ENCODE measurements at regions not wholly inside any gene's neighbourhood (a gene's known extent, or its start where the extent isn't known, plus 50 kb on each side); places are given as distances from the start of the nearest gene placed in this dataset.
"Not testable (repeated sequence)": the region's sequence is repeated elsewhere in the genome, so short reads cannot be mapped to it uniquely, and the experiment has no call there.

GRCh38 chr10:105727586-105727985 is 1086.5 kb downstream of the SORCS3 start:
- not testable (repeated sequence) for DNase-seq (ENCODE audit: low spot score)

DNA sequence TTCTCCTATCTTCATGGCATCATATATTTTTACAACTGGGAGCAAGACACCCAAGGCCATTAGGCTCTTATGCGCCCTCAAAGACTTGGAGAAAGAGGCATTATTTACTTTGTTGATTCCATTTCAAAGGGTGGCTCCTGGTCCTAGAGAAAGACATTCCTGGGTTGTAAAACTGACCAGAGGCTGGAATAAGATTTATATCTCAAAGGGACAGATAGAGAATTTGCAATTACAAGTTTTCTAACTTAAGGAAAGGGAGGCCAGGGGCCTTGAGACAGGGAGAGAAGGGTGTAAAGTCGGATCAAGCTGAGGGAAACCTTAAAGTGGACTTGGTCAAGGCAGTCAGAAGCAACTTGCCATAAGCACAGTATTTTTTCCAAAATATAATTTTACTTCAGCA is 1086.0 kb downstream of the SORCS3 start:
- DNase-seq (ENCODE audit: low spot score) = no peak

DNA sequence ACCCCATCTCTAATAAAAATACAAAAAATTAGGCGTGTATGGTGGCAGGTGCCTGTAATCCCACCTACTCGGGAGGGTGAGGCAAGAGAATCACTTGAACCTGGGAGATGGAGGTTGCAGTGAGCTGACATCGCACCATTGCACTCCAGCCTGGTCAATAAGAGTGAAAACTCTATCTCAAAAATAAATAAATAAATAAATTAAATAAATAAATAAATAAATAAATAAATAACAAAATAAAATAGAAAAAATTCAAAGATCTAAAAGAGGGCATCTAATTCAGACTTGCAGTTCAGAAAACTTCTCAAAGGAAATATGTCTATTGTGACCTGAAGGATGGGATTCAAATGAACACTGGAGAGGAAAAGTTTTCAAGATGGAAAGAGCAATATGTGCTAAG is 1085.1 kb downstream of the SORCS3 start:
- no peak for DNase-seq (ENCODE audit: low spot score)

- DNase-seq (ENCODE audit: low spot score) = no peak
Measured at GRCh38 chr10:105725007-105725406, 1083.9 kb downstream of the SORCS3 start.

- no peak for DNase-seq (ENCODE audit: low spot score)
Measured at GRCh38 chr10:105718207-105718995, 1077.3 kb downstream of the SORCS3 start.

GRCh38 chr10:105714728-105715127 is 1073.6 kb downstream of the SORCS3 start:
- no peak for DNase-seq (ENCODE audit: low spot score)

GRCh38 chr10:105707603-105708002 is 1066.5 kb downstream of the SORCS3 start:
- DNase-seq (ENCODE audit: low spot score) = no peak

GRCh38 chr10:105706281-105707026 is 1065.4 kb downstream of the SORCS3 start:
- DNase-seq (ENCODE audit: low spot score) = no peak

DNA sequence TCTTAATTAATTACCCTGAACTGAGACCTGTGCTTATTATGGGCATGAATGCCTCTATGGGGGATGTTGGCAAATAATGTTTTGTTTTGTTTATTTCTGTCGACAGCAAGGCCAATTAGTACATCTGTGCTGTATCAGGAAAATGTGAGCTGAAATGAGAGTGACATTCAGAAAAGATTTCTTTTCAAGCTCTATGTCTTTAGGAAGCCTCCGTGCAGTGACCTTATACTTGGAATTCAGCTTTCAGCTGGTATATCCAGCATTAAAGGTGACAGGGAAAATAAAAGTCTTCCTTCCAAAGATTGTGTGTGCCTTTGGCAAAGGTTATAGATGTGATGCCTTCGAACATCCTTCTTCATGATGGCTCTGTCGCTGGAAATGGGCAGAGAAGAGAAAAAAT is 1061.1 kb downstream of the SORCS3 start:
- no peak for DNase-seq (ENCODE audit: low spot score)

- DNase-seq (ENCODE audit: low spot score) = no peak
Measured at GRCh38 chr10:105700218-105700617, 1059.1 kb downstream of the SORCS3 start.

DNA sequence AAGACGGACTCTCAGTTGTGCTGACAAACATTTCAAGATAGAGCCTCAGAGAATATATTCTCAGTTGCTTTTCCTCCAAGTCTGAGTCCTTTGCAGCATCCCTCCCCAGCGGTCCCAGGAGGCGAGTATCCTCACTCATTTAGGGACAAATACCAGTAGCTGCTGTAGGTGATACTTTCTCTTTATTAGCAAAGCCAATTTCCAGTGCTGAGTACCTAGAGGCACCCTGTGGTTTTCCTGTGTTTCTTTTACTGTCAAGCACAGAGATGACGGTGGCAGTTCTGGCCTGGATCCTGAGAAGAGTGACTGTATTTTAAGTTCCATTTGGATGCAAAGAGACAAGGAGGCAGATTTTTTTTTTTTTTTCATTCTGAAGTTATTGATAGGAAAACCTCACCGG is 1058.4 kb downstream of the SORCS3 start:
- no peak for DNase-seq (ENCODE audit: low spot score)

DNA sequence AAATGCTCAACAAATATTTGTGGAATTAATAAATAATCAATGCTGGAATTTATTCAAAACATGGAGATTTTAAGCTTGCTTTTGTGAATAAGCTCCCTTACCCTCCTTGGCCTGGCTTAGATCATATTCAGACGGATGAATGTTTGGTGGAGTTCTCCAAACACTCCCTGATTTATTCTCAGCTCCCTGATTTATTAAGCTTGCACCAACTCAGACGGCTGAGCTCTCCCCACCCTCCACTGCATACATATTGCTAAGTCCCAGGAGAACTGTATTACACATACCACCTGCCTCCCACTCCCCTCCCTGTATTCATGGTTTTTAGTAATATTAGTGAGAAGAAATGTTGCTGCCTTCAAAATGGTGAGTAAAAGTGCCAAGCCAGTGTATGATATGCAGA is 1057.5 kb downstream of the SORCS3 start:
- DNase-seq (ENCODE audit: low spot score) = no peak

DNA sequence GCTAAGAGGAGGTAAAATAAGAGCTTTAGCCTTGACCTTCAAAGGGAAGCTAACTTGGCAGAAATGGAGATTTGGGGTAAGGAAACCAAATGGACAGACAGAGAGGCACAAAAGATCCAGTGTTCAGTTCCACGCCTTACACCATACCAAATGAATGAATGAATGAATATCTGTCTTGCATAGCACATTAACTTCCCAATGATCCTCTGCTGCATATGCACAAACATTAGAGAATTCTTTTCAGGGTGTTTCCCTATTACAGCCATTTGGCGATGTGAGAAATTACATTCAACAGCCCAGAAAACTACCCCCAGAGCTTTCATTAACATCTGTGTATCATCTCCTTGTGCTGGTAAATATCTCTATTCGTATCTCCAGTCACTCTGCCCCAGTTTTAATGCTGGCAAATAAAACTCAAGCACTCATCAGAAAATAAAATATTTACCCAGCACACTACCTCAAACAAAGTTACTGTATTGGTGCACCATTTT is 1056.2 kb downstream of the SORCS3 start:
- no peak for DNase-seq (ENCODE audit: low spot score)

GRCh38 chr10:105691811-105692210 is 1050.7 kb downstream of the SORCS3 start:
- DNase-seq (ENCODE audit: low spot score) = no peak

- no peak for DNase-seq (ENCODE audit: low spot score)
Measured at GRCh38 chr10:105682911-105683310, 1041.8 kb downstream of the SORCS3 start.

- no peak for DNase-seq (ENCODE audit: low spot score)
Measured at GRCh38 chr10:105681051-105681450, 1040.0 kb downstream of the SORCS3 start.

- DNase-seq (ENCODE audit: low spot score) = no peak
Measured at GRCh38 chr10:105679781-105680180, 1038.7 kb downstream of the SORCS3 start.

- no peak for DNase-seq (ENCODE audit: low spot score)
Measured at GRCh38 chr10:105675333-105675732, 1034.2 kb downstream of the SORCS3 start.

DNA sequence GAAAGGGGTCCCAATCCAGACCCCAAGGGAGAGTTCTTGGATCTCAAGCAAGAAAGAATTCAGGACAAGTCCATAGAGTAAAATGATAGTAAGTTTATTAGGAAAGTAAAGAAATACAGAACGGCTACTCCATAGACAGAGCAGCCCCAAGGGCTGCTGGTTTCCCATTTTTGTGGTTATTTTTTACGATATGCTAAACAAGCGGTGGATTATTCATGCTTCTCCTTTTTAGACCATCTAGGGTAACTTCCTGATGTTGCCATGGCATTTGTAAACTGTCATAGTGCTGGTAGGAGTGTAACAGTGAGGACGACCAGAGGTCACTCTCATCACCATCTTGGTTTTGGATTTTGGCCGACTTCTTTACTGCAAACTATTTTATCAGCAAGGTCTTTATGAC is 1033.4 kb downstream of the SORCS3 start:
- no peak for DNase-seq (ENCODE audit: low spot score)

DNA sequence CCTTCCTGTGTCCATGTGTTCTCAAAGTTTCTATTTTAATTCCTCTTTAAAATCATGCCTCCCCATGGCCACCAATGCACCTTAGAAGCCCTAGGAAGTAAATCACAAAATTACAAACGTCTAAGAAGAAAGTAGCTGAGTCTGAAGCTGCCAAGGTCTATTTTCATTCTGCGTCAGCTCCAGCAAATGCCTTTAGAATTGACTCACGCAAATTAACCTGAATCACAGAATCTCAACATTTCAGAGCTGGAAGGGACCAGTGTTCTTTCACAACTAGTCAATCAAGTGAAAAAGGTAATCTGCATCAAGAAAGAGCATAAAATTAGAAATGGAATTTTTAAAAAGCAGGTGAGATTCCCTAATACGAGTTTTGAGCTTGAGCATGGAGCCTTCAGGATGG is 1017.6 kb downstream of the SORCS3 start:
- no peak for DNase-seq (ENCODE audit: low spot score)

- DNase-seq (ENCODE audit: low spot score) = no peak
Measured at GRCh38 chr10:105656856-105657255, 1015.8 kb downstream of the SORCS3 start.

- DNase-seq (ENCODE audit: low spot score) = no peak
Measured at GRCh38 chr10:105650306-105650705, 1009.2 kb downstream of the SORCS3 start.

- no peak for DNase-seq (ENCODE audit: low spot score)
Measured at GRCh38 chr10:105647354-105647753, 1006.3 kb downstream of the SORCS3 start.
